PFSK-1 (cell line): ENCODE measurements at regions not wholly inside any gene's neighbourhood (a gene's known extent, or its start where the extent isn't known, plus 50 kb on each side); places are given as distances from the start of the nearest gene placed in this dataset.

ENCODE experiments used
- FOXP2 ChIP-seq: optimal IDR thresholded peaks from 2 replicates; pipeline ENCODE3; 2011; ENCODE audit warnings: borderline replicate concordance, control low read depth, inconsistent platforms; ENCODE audit not compliant: insufficient read depth; ENCODE audit errors: extremely low read length, extremely low read depth
- POLR2AphosphoS5 ChIP-seq: IDR thresholded peaks from 2 replicates; pipeline ENCODE4 v1.6.1; 2012; ENCODE audit warnings: low read depth, mild to moderate bottlenecking, control low read depth, low read length, moderate library complexity
- SIN3A ChIP-seq: IDR thresholded peaks from 2 replicates; pipeline ENCODE4 v1.6.1; 2012; ENCODE audit warnings: mild to moderate bottlenecking, low read length, moderate library complexity, borderline replicate concordance; ENCODE audit not compliant: insufficient read depth
- TAF1 ChIP-seq: IDR thresholded peaks from 2 replicates; pipeline ENCODE4 v1.6.1; 2012; ENCODE audit warnings: low read length, control low read depth, borderline replicate concordance; ENCODE audit not compliant: insufficient read depth
- TF ChIP-seq, protein P1 (sequence below), 2 experiments: IDR thresholded peaks; 2 replicates each; pipeline versions ENCODE4 v1.6.1 to v1.8.0; 2011 to 2012; ENCODE audit warnings: low read depth in 2 of 2, low read length in 2 of 2, control low read depth in 1 of 2, inconsistent platforms in 1 of 2, mild to moderate bottlenecking in 1 of 2, moderate library complexity in 1 of 2; ENCODE audit not compliant: insufficient read depth in 1 of 2

DNA sequence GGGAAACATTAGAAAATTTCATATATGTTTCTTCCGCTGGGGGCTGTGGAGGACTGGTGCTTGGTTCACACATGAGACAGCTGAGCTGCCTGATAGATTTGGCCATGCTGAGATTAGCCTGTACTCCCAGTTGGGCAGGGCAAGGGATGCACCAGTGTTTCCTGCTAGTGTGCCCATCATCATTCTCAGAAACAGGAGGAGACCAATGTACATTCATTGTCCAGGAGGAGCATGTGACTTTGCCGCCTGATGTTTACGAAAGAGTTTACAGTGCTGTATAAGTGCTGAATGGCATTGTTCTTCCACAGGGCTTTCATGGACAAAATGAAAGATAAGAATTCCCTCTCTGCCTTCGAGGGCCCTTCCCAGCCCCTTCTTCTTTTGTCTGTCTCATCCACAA lies 311.1 kb upstream of the THBS1 start:
- TF ChIP-seq, protein P1, sequence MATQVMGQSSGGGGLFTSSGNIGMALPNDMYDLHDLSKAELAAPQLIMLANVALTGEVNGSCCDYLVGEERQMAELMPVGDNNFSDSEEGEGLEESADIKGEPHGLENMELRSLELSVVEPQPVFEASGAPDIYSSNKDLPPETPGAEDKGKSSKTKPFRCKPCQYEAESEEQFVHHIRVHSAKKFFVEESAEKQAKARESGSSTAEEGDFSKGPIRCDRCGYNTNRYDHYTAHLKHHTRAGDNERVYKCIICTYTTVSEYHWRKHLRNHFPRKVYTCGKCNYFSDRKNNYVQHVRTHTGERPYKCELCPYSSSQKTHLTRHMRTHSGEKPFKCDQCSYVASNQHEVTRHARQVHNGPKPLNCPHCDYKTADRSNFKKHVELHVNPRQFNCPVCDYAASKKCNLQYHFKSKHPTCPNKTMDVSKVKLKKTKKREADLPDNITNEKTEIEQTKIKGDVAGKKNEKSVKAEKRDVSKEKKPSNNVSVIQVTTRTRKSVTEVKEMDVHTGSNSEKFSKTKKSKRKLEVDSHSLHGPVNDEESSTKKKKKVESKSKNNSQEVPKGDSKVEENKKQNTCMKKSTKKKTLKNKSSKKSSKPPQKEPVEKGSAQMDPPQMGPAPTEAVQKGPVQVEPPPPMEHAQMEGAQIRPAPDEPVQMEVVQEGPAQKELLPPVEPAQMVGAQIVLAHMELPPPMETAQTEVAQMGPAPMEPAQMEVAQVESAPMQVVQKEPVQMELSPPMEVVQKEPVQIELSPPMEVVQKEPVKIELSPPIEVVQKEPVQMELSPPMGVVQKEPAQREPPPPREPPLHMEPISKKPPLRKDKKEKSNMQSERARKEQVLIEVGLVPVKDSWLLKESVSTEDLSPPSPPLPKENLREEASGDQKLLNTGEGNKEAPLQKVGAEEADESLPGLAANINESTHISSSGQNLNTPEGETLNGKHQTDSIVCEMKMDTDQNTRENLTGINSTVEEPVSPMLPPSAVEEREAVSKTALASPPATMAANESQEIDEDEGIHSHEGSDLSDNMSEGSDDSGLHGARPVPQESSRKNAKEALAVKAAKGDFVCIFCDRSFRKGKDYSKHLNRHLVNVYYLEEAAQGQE (IDR thresholded peaks at IDR 0.05; ENCODE audit: insufficient read depth in 1 of 2, low read depth in 2 of 2, low read length in 2 of 2), result no peak
- no peak for TF ChIP-seq SIN3A
- TF ChIP-seq TAF1, result no peak
- no peak for TF ChIP-seq POLR2AphosphoS5
- TF ChIP-seq FOXP2, result no peak

DNA sequence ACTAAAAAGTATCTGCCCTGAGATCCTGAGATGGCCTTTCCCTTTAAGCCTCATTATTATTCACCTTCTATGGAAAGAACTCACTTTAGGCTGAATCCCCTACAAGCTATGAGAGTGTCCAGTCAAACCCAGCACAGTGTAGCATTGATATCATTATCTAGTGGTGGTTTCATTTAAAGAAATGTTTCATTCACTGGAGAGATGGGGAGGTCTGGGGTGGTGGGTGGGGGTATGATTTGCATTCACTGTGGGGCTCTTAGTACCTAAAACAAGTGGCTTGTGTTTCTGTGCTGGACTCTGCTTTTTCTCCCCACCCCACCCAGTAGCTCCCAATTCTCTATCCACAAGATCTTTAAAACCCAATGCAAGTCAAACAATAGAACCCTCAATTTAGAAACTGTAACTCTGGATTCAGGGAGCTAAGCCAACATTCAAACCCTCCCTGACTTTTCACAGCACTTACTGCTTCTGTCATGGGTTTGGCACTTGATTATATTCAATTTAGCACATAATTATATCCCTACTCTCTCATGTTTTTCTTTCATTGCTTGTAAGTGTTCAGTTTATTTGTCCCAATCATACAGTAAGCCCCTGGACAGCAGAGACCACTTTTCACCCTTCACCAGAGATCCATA lies 310.5 kb upstream of the THBS1 start:
- TF ChIP-seq SIN3A (no peak), TAF1 (no peak), POLR2AphosphoS5 (no peak), FOXP2 (no peak)
- TF ChIP-seq, protein P1 (IDR thresholded peaks at IDR 0.05; ENCODE audit: insufficient read depth in 1 of 2, low read depth in 2 of 2, low read length in 2 of 2), result no peak

DNA sequence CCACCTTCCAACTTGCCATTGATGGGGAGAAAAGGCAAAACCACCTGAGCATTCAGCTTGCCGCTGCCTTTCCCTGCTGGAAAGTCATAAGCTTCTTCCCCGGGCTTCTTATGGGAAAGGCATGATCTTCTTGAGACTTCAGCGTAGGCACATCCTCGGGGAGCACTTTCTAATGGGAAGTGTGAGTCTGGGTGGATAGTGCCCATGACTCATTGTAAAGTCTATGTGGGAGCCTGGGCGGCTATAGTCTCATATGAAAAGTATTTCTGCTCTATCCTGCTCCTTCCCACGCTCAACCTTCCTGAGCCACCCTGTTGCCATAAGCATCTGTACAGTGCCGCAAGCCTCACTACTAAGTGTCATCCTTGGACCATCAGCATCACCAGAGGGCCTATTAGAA lies 309.9 kb upstream of the THBS1 start:
- TF ChIP-seq FOXP2, result no peak

DNA sequence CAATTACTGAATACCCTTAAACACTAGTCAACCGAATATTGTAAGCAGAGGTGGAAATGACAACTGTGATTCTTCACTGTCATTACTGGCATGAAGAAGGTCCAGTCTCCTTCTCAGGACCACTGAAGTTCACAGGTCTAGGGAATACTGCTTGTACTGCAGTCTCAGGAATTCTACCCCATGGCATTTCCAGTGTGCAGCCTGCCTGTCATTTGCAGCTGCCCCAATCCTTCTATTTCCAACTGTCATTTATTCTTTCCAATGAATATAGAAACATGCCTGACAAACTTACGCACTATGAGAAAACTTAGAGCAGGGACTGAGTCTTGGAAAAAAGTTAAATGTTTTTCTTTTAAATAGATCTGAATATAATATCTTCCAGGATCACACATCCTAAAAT lies 308.0 kb upstream of the THBS1 start:
- no peak for TF ChIP-seq SIN3A
- no peak for TF ChIP-seq FOXP2
- no peak for TF ChIP-seq TAF1
- TF ChIP-seq, protein P1 (IDR thresholded peaks at IDR 0.05; ENCODE audit: insufficient read depth in 1 of 2, low read depth in 2 of 2, low read length in 2 of 2), result no peak
- TF ChIP-seq POLR2AphosphoS5, result no peak

DNA sequence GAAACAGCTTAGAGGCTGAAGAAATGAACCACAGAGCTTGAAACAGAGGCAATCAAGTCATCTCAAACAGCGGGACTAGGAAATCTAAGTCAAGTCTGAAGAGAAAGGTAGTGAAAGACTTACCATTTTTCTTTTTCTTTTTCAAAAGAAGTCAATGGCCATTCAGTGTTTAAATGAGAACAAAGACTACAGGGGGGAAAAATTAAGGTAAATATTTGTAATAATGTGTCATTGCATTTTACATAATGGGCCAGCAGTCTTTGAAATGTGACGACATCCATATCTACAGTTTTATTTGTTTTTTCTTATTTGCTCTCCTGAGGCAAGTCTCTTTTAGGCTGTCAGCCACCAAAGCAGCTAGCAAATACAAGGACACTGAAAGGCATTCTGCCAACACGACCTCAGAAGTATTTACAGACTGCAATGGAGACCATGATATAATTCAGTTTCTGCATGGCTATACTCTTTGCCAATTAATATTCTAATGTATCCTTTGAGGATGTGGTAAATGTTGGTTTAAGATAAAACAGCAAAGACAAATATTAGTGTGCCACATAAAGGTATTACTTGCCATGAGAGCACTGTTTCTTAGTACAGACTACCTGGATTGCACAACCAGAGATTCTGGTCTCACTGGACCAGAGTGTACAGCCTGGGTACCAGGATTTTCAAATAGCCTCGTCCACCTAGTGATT lies 307.0 kb upstream of the THBS1 start:
- TF ChIP-seq TAF1 (no peak), POLR2AphosphoS5 (no peak), SIN3A (no peak), FOXP2 (no peak)
- TF ChIP-seq, protein P1 (IDR thresholded peaks at IDR 0.05; ENCODE audit: insufficient read depth in 1 of 2, low read depth in 2 of 2, low read length in 2 of 2), result no peak
